Activated T-cell treated with anti-CD3 and anti-CD28 coated beads for 48 hours (primary cell): ENCODE measurements at regions not wholly inside any gene's neighbourhood (a gene's known extent, or its start where the extent isn't known, plus 50 kb on each side); places are given as distances from the start of the nearest gene placed in this dataset.

Source experiments
- DNase-seq: peaks from one replicate; pipeline ENCODE4 v3.0.0-alpha.2; 2020; ENCODE audit warnings: low read depth

DNA sequence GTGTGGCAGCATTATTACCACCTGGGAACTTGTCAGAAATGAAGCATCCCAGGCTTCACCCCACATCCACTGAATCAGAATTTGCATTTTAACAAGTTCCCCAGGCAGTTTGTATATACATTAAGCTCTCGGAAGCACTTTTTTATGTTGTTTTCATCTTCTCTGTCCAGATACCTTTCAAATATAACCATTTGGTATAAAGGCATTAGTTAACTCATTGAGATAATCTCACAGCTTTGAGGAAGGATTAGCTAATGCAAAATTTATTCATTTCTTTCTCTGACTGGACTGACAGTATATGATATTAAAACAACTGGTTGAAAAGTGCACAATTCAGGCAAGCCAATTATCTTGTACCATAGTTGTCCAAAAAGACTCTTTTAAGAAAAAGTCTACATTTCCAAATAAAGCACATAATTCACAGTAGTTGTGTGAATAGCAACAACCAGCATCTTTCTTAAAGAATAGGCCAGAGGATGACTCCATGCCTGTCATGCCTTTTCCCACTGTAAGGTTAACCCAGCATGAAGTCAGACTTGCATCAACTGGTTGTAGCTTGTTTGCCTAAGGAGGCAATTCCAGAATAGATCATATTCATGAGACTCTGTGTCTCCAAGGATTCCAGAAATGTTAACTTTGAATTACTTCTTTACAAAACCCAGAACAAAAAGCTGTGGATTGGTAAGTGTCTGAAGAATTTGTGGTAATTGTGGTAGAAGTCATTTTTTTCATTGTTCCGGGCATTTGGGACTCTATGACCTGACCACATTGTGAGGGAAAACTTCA is 254.3 kb upstream of the SESN3 start:
- no peak for DNase-seq

DNA sequence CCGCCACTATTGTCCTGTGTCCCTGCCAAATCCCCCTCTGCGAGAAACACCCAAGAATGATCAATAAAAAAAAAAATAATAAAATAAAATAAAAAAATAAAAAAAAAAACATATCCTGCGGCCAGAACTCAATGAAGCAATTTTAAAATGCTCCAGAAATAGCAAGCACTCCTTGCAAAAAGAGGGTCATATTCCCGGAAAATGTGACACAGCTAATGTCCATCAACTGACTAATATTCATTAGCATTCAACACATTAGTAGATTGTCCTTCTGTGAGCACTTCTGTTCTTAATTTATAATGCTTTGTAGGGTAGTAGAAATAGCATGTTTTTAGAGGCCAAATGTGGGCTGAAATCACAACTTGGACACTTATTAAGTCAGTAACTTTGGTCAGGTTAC is 252.3 kb upstream of the SESN3 start:
- DNase-seq: no peak

DNA sequence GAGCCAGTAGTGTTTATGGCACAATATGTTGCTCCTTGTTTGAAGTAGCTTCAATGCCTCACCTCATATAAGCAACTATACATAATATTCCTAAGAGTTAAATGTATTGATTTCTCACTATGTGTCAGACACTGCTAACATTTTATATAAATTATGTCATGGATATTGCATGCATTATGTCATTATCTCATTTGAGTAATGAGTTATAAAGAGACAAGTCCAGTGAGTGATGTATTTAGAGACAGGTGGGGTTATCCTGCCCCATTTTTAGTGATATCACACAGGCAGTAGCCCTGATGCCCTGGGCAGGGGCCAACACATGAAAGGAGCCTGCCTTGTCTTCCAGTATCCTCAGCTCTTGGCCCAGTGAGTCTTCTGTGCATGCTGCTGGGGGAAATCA is 247.0 kb upstream of the SESN3 start:
- DNase-seq: no peak

DNA sequence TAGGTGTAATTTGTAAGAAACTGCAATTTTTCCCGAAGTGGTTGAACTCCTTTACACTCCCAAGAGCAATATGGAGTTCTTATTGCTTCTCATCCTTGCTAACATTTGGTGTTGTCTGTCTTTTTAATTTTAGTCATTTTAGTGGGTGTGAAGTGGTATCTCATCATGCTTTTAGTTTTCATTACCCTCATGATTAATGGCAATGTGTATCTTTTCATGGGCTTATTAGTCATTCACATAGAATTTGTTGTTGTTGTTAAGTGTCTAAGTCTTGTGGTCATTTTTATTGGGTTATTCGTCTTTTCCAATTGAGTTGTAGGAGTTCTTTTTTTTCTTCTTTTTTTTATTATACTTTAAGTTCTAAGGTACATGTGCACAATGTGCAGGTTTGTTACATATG is 238.3 kb upstream of the SESN3 start:
- no peak for DNase-seq

DNA sequence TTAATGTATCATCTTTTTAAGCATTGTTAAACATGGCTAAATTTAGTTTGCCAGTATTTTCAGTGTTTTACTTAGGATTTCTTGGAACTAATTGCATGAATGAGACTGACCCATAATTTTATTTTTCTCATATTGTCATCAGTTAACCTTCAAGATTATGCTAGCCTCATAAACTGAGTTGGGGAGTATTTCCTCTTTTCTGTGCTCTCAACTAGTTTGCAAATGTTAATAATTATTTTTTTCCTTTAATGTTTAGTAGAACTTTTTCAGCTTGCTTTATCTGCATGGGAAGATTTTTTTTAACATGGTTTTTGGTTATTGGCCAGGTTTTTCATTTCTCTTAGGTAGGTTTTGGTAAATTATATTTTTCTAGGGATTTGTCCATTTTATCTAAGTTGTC is 235.4 kb upstream of the SESN3 start:
- DNase-seq: no peak

DNA sequence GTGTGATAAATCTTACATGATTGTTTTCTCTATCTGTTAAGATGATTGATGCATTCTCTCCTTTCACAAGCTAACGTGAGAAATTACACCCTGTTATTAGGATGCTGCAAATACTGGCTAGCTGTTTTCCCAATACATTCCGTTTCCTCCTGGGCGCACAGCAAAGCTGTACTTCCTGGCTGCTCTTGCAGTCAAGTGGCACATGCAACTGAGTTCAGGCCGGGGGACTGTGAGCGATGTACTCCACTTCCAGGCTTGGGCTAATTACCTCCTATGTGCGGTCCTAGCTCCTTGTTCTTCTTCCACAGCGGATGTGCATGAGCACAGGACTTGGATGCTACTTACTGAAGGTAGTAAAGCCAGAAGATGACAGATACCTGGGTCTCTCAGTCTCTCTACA is 234.9 kb upstream of the SESN3 start:
- no peak for DNase-seq

DNA sequence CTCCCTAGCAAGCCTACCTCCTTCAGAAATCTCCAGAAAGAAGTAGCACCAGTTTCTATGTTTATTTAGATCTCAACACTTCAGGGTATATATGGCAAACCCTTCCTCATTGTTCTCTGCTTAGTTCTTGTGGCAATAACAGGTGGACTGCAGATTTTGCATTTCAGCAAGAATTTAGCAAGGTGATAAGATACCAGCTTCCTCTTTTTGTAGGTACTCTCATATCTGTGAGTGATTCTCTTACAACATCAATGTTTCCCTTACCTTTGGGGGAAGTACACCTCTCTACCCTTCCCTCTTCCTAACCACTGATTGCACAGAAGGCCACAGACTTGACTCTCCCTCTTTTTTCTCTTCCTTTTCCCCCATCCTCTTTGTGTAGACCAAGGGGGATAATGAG is 230.9 kb upstream of the SESN3 start:
- no peak for DNase-seq

DNA sequence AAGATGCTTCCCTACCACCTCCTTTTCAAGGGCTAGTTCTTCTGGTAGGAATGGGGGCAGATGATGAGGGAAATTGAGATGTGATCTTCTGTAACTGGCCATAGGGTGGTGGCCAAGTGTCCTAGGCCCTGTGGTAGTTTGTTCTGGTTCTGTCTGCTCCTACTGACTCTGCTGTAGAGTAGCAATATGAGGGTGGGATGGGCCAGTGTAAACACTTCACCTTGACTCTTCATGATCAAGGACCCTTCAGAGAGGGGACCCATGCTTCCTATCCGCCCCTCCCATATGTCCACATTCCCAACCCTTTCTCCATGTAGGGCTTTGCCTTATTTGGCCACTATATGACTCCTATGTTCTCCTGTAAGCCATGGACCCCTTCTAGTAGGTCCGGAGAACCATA is 230.3 kb upstream of the SESN3 start:
- DNase-seq: no peak

DNA sequence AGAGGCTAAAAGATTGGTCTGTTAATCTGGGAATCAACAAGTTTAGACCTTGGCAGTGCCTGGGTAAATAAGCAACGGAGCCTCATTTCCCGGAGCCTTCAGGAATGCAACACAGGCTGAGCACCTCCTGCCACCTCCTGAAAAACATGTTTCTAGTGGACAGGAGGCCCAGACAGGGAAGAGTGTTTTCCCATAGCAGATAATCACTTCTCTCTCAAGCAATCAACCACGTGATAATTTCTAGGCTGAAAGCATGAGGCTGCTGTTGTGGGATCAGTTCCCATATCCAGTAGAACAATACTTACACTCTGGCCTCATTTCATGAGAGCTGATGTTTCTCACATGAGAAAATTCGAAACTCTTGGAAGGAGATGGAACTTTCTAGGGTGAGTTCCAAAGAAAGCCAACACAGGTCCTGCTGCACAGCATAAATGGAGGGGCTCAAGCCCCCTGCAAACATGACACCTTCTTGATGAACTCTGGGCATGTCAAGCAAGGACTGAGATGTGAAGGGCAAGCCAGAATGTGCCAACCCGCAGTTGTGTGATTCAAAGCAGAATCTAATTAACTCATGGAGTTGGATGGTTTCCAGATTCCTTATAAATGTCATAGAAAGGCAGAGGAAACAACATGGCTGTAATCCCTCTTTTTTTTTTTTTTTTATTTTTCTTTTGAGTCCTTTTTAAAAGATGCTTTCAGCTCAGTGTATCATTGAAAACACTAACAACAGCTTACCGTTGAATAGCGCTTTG is 228.5 kb upstream of the SESN3 start:
- no peak for DNase-seq

DNA sequence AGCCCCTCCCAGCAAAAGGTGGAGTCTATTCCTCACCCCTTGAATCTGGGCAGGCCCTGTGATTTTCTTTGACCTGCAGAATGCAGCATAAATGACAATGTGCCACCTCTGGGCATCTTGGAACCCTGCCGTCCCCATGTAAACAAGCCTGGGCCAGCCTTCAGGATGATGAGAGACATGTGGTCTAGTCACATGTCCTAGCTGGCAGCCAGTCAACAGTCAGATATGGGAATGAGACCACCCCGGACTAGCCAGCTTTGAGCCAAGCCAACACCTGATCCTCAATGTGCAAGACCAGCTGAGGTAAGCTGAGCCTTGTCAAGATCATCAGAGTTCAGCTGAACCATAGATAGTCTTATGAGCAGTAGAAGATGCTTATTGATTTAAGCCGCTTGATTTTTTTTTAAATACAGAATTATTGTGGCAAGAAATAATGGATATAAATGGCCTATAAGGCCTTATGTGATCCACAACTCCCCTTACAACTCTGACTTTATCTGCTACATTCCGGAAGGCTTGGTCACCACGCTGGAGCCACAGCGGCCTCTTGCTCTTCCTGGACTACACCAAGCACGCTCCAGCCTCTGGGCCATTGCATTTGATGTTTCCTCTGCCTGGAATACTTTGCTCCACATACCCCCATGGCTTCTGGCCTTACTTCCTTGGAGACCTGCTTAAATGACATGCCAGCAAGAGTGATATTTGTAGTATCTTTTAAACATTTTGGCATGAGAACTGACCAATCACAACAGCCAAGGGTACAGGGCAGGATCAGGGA is 225.9 kb upstream of the SESN3 start:
- DNase-seq: no peak

DNA sequence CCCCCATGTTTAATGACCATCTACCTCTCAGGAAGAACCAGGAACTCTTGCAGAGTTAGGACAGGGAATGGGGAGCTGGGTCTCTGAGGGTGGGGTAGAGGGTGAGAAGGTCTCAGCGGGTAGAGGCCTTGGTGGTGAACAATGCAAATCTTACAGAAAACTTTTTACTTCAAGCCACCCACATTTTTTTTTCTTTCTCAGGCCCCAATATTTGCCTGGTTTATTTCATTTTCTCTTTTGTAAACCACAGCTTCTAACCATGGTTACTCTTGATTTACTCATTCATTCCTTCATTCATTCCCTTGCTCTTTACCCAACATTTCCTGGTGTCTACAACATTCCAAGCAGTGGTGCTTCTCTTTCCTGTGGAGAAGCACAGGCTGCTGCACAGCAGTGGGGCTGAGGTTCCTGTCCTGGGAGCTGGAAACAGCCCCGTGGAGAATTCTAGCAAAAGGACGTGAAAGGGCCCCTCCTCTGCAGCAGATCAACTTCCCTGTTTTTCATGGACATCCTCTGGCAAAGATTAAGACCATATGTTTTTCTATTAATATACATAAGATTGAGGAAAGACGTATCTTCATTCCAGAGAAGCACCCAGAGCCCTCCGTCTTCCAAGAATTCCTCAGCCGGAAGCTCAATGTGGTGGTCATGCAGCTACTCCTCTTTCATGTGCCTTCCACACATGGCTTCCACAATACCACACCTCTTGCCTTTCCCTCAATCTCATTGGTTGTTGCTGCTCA is 224.4 kb upstream of the SESN3 start:
- no peak for DNase-seq

DNA sequence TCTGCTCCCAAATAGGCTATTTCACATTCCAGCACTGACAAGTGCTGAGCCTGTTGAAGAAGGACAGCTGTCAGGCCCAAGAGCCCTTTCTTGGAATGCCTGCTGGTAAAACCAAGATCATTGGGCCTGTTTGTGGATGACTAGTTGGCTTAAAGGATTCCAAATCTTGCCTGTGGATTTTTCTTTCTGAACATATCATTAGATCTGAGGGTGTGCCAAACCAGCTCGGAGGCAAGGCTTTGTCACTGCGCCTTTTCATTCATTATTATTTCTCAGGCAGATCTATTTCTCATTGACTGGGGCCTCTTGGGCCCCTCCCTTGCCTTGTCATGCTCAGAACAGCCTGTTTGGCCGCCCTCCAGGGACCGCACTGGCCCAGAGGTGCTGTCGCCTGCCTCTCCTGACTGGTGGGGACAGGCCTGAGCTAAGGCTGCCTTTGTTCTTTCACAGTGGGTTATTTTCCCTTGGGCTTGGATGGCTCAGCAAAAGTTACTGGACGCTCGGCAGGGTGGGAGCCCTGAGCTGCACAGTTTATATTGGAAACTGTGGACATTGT is 222.7 kb upstream of the SESN3 start:
- DNase-seq: no peak

DNA sequence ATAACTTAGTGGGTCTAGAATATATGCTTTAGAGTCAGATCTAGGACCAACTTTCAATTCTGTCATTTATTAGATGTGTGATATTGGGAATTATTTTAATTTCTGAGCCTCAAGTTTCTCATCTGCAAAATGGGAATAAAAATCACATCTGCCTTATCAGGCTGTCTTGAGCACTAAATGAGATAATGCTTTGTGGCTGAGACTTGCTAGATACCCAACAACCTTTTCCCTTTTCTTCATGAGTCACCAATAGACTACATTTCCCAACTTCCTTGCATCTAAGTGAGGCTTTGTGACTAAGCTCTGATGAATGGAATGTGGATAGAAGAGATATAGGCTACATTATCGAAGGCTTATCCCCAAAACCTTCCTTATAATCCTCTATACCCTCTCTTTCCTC is 220.7 kb upstream of the SESN3 start:
- DNase-seq: no peak

DNA sequence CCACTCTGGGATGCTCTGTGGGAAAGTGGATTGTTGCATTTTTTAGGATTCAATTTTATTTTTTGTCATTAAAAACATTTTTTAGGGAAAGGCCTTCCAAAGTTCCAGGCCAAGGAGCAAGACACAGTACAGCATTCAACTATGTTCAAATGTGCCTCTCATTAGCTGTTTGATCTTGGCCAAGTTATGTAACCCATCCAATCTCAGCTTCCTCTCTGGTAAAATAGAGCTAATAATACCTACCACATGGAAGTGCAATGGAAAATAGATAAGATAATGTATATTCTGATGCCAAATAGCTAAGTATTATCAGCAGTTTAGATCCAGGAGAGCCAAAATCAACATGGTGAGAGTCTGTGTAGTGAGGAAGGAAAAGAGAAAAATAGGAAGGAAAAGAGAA is 220.3 kb upstream of the SESN3 start:
- DNase-seq: no peak

DNA sequence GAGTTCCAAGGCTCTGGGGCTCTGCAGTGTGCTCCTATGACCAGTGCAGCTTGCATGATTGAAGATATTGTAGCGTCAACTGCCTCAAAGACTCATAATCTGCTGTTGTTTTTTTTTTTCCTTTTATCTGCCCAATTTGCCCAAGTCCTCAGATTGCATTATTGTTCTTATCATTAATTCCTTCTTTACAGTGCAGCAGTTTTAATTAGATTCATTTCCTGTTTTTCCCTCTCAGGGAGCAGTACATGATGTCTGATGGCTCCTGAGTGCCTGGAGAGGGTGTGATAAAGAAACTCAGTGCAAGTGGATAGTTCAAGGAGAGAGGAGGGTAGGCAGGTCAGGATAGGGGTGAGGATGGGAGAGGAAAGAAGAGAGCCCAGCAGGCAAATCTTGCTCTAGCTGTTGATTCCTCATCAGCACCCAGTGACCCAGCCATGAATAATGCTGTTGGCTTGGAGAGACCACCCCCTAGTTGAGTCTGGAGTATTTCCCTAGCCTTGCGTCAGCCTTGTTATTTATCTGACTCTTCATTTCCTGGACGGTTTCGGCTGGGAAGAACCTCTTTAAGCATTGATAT is 219.6 kb upstream of the SESN3 start:
- DNase-seq: no peak

DNA sequence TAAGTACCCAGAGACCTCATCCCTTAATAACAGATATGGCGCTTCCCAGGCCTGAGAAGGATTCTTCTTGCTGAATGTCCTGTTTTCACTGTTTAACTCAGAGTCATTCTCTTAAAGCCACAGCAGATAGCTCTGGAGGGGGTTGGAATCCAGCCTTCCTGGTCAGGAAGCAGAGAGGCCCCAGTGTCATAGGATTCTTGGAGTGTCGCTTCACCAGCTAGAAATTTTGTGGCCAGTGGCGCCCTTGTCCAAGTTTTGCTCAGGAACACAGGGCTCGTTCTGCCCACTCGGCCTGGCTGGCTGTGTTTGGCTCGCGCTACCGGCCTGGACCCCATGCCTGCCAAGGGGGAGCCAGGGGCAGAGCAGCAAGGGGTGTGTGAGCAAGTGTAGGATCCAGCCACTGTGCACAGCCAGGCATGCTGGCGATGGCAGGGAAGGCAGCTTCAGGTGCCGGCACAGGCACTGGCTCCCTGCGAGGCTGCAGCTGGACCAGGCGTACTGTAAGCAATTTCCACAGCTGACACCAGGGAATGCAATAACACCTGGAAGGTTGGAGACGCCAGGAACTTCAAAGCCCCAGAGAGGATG is 214.8 kb upstream of the SESN3 start:
- DNase-seq: no peak

DNA sequence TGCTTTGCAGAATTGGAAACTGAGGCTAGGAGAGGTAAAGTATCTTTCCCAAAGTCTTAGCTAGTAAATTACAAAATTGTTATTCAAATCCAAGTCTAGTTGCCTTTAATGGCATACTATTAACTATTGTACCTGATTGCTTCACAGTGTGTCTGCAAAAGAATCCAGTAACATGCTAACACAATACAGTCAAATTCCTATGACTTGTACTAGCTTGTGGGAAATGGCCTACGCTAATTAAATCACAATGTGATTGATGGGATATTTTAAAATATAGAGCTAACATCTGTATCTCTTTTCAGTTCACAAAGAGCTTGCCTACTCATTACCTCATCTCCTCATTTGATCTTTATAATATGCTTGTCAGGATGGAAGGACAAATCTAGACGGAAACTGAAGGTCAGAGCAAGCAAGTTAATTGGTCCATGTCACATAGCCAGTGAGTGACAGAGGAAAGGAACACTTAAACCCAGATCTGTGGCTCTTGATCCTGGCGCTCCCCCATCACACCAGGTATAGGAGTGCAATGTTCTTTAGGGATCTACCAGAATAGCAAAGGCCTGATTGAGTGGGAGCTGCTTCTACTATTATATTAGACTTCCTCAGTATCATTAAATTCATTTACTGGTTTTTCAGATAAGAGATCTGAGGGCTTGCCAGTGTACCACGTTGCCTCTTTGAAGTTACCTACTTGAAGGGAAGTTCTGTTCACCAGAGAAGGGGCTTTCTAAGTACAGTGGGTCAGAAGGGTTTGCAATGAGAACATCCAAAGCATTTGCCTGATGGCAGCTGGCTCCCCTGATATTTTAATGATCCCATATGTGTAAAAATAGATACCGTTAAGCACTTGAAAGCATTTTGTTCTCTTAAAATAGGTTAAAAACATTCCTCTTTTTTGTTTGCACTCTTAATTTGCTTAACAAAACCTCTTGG is 213.6 kb upstream of the SESN3 start:
- no peak for DNase-seq

DNA sequence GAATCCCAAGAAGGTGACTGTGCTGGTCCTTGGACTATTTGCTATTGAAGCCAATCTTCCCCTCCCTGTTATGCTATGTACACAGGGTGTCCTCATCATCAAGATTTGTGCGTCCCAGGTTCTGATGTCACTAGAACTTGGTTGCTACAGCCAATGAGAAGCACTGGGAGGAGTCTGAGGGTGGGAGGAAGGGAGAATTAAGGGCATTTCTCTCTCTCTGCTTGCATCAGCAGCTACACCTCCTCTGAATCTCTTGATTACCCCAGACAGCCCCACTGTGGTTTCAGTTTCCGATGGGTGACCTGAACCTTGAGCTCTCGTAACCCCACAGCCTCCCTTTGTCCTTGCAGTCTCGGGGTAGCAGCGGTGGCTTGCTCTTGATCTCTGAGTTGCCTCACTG is 212.4 kb upstream of the SESN3 start:
- peak; percentile 5 for DNase-seq

DNA sequence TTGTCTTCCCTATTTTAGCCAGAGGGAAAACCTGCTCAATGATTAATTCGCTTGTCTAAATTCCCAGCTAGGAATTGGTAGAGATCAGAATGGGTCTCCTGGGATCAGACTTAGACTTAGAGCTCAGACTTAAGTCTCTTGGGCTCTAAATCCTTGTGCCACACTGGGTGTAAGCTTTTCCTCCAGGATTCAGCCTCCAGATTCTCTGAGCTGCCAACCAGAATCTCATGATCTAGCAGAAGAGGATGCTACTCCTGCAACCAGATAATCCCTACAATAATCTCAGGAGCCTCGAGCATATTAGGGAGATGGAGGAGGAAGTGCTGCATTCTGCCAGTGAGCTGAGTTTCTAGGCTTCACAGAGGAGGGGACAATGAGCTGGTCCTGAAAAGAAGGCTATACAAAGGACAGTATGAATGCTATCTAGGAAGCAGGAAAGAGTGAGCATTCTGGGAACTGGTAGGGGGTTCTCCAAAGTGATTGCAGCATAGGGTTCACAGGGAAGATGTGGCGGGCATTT is 211.6 kb upstream of the SESN3 start:
- DNase-seq: no peak
